Neural cell (in vitro differentiated cells): ENCODE measurements at regions not wholly inside any gene's neighbourhood (a gene's known extent, or its start where the extent isn't known, plus 50 kb on each side); places are given as distances from the start of the nearest gene placed in this dataset.

Experiments
- CTCF ChIP-seq: fragments of 450-650 bp; IDR thresholded peaks from 2 replicates; pipeline ENCODE4 v1.5.1; 2014; ENCODE audit warnings: antibody characterized with exemption, mild to moderate bottlenecking, moderate library complexity; ENCODE audit not compliant: poor library complexity, severe bottlenecking
- EP300 ChIP-seq: fragments of 450-650 bp; conservative IDR thresholded peaks from 2 replicates; pipeline ENCODE4 v1.6.1; 2014; ENCODE audit warnings: antibody characterized with exemption, mild to moderate bottlenecking, moderate library complexity; ENCODE audit not compliant: poor library complexity, severe bottlenecking
- TAF1 ChIP-seq: IDR thresholded peaks from 2 replicates; pipeline ENCODE4 v1.6.1; 2012; ENCODE audit warnings: low read depth

- no peak for TF ChIP-seq EP300
- TF ChIP-seq CTCF = no peak
- TF ChIP-seq TAF1 = no peak
Observed at GRCh38 chr6:85917522-85917921, 274.8 kb upstream of the SYNCRIP start.
